ENCODE measurements at regions not wholly inside any gene's neighbourhood (a gene's known extent, or its start where the extent isn't known, plus 50 kb on each side); places are given as distances from the start of the nearest gene placed in this dataset.

- DNase-seq = no peak
- no peaks in the 10 kb centered on the region for H3K36me3 ChIP-seq
- no peaks in the 10 kb centered on the region; the same call in 1 of the 2 replicates for H3K27me3 ChIP-seq
- no peaks in the 10 kb centered on the region for H3K9me3 ChIP-seq
- no peak for TF ChIP-seq CTCF (IDR thresholded peaks at IDR 0.05; ENCODE audit: low read depth, low read length)
- no peaks in the 10 kb centered on the region for H3K4me1 ChIP-seq
- no peak overlapping the region for H3K4me3 ChIP-seq (ENCODE audit: low read depth, low read length)
Measured at GRCh38 chr12:63028951-63029350, 94.0 kb upstream of the PPM1H start.

- Histone ChIP-seq H3K36me3 (no peaks in the 10 kb centered on the region), H3K27me3 (no peaks in the 10 kb centered on the region; the same call in 1 of the 2 replicates), H3K4me1 (no peaks in the 10 kb centered on the region), H3K4me3 (ENCODE audit: low read depth, low read length) (no peak overlapping the region), H3K9me3 (no peaks in the 10 kb centered on the region)
- TF ChIP-seq CTCF (IDR thresholded peaks at IDR 0.05; ENCODE audit: low read depth, low read length) = no peak
- DNase-seq = no peak
Measured at GRCh38 chr12:63025116-63025515, 90.2 kb upstream of the PPM1H start.

- H3K27me3 ChIP-seq = no peaks in the 10 kb centered on the region; the same call in 1 of the 2 replicates
- TF ChIP-seq CTCF (IDR thresholded peaks at IDR 0.05; ENCODE audit: low read depth, low read length) = no peak
- no peaks in the 10 kb centered on the region for H3K36me3 ChIP-seq
- no peak for DNase-seq
- no peaks in the 10 kb centered on the region for H3K9me3 ChIP-seq
- H3K4me3 ChIP-seq (ENCODE audit: low read depth, low read length) = no peak overlapping the region
- no peaks in the 10 kb centered on the region for H3K4me1 ChIP-seq
Measured at GRCh38 chr12:63023926-63024325, 89.0 kb upstream of the PPM1H start.

- Histone ChIP-seq H3K4me1 (no peaks in the 10 kb centered on the region), H3K9me3 (no peaks in the 10 kb centered on the region), H3K27me3 (no peaks in the 10 kb centered on the region), H3K4me3 (ENCODE audit: low read depth, low read length) (no peak overlapping the region), H3K36me3 (no peaks in the 10 kb centered on the region)
- TF ChIP-seq CTCF (IDR thresholded peaks at IDR 0.05; ENCODE audit: low read depth, low read length) = no peak
- no peak for DNase-seq
Measured at GRCh38 chr12:63021116-63021515, 86.2 kb upstream of the PPM1H start.

GRCh38 chr12:63020269-63020668, 85.3 kb upstream of the PPM1H start:
- Histone ChIP-seq H3K36me3 (no peaks in the 10 kb centered on the region), H3K4me1 (no peaks in the 10 kb centered on the region), H3K9me3 (no peaks in the 10 kb centered on the region), H3K27me3 (no peaks in the 10 kb centered on the region), H3K4me3 (ENCODE audit: low read depth, low read length) (no peak overlapping the region)
- DNase-seq = no peak
- TF ChIP-seq CTCF (IDR thresholded peaks at IDR 0.05; ENCODE audit: low read depth, low read length) = no peak

- no peak for DNase-seq
- Histone ChIP-seq H3K9me3 (no peaks in the 10 kb centered on the region), H3K4me1 (no peaks in the 10 kb centered on the region), H3K27me3 (no peaks in the 10 kb centered on the region), H3K36me3 (no peaks in the 10 kb centered on the region), H3K4me3 (ENCODE audit: low read depth, low read length) (no peak overlapping the region)
- TF ChIP-seq CTCF (IDR thresholded peaks at IDR 0.05; ENCODE audit: low read depth, low read length) = no peak
Measured at GRCh38 chr12:63018273-63018672, 83.3 kb upstream of the PPM1H start.

Data from BE2C (cell line).